ENCODE measurements at regions not wholly inside any gene's neighbourhood (a gene's known extent, or its start where the extent isn't known, plus 50 kb on each side); places are given as distances from the start of the nearest gene placed in this dataset.

DNA sequence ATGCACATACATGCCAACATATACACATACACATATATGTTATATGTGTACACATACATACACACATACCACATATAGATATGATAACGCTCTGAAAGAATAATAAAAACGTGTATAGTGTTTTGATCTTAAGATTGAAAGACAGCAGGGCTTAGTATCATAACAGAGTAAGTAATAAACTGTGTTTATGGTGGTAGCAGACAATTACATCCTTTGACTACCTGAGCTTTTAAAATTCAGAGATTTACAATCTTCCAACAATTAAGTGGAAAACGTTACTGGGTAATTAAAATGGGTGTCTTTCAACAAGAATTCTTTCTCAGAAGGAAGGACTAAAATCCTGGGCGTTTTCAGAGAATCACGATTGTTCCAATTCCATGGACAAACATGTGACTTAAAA is 552.4 kb downstream of the EPHA4 start:
- TF ChIP-seq, protein P1, sequence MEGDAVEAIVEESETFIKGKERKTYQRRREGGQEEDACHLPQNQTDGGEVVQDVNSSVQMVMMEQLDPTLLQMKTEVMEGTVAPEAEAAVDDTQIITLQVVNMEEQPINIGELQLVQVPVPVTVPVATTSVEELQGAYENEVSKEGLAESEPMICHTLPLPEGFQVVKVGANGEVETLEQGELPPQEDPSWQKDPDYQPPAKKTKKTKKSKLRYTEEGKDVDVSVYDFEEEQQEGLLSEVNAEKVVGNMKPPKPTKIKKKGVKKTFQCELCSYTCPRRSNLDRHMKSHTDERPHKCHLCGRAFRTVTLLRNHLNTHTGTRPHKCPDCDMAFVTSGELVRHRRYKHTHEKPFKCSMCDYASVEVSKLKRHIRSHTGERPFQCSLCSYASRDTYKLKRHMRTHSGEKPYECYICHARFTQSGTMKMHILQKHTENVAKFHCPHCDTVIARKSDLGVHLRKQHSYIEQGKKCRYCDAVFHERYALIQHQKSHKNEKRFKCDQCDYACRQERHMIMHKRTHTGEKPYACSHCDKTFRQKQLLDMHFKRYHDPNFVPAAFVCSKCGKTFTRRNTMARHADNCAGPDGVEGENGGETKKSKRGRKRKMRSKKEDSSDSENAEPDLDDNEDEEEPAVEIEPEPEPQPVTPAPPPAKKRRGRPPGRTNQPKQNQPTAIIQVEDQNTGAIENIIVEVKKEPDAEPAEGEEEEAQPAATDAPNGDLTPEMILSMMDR (IDR thresholded peaks at IDR 0.05; ENCODE audit: poor library complexity), result no peak
- no peak for TF ChIP-seq EZH2phosphoT487 (IDR thresholded peaks at IDR 0.05; ENCODE audit: low read depth, severe bottlenecking, unreplicated experiment)
- no peak for TF ChIP-seq EZH2 (IDR thresholded peaks at IDR 0.05; ENCODE audit: borderline replicate concordance)

Measured in hepatocyte (in vitro differentiated cells).